DOHH2 (cell line): ENCODE measurements at regions not wholly inside any gene's neighbourhood (a gene's known extent, or its start where the extent isn't known, plus 50 kb on each side); places are given as distances from the start of the nearest gene placed in this dataset.

Experiments used
- H3F3A ChIP-seq: fragments of 200-600 bp; sonication (generic), shearing (Covaris generic); 2 replicates; pipeline ENCODE4 v1.6.0; 2016; ENCODE audit warnings: antibody characterized with exemption, mild to moderate bottlenecking; ENCODE audit not compliant: control insufficient read depth, insufficient read depth
- H3K27ac ChIP-seq: fragments of 200-600 bp; sonication (generic); 2 replicates; pipeline ENCODE4 v1.5.1; 2014; ENCODE audit warnings: low read depth, mild to moderate bottlenecking, low read length, moderate library complexity
- H3K27me3 ChIP-seq: fragments of 200-600 bp; sonication (generic); 2 replicates; pipeline ENCODE4 v1.6.1; 2014; ENCODE audit warnings: mild to moderate bottlenecking, low read length, mixed read lengths; ENCODE audit not compliant: control insufficient read depth
- H3K36me3 ChIP-seq: fragments of 200-600 bp; sonication (generic); 2 replicates; pipeline ENCODE4 v1.6.1; 2014; ENCODE audit warnings: mild to moderate bottlenecking, low read length, moderate library complexity, mixed read lengths; ENCODE audit not compliant: control insufficient read depth
- H3K4me1 ChIP-seq: fragments of 200-600 bp; sonication (generic); 2 replicates; pipeline ENCODE4 v1.6.1; 2014; ENCODE audit warnings: mild to moderate bottlenecking, low read length, mixed read lengths; ENCODE audit not compliant: control insufficient read depth
- H3K4me2 ChIP-seq: fragments of 200-600 bp; sonication (generic); 2 replicates; pipeline ENCODE4 v1.6.0; 2014; ENCODE audit warnings: mild to moderate bottlenecking, low read length, moderate library complexity
- H3K4me3 ChIP-seq: fragments of 200-600 bp; sonication (generic); 2 replicates; pipeline ENCODE4 v1.5.1; 2014; ENCODE audit warnings: mild to moderate bottlenecking, low read length, mixed read lengths
- H3K79me2 ChIP-seq: fragments of 200-600 bp; sonication (generic); 2 replicates; pipeline ENCODE4 v1.6.1; 2014; ENCODE audit warnings: mild to moderate bottlenecking, low read length, mixed read lengths; ENCODE audit not compliant: control insufficient read depth
- H3K9me2 ChIP-seq: fragments of 200-600 bp; sonication (generic); replicated peaks from 2 replicates; pipeline ENCODE4 v1.6.1; 2014; ENCODE audit warnings: mild to moderate bottlenecking, low read length, mixed read lengths; ENCODE audit not compliant: control insufficient read depth
- H3K9me3 ChIP-seq: fragments of 200-600 bp; sonication (generic); 2 replicates; pipeline ENCODE4 v1.6.1; 2014; ENCODE audit warnings: antibody characterized with exemption, low read length, mixed read lengths; ENCODE audit not compliant: control insufficient read depth, insufficient read depth
- H4K20me1 ChIP-seq: fragments of 200-600 bp; sonication (generic); 2 replicates; pipeline ENCODE4 v1.6.0; 2014; ENCODE audit warnings: low read depth, mild to moderate bottlenecking, antibody characterized with exemption, low read length, moderate library complexity; ENCODE audit not compliant: control insufficient read depth, insufficient read depth
- CTCF ChIP-seq: fragments of 200-600 bp; sonication (generic); IDR thresholded peaks from one replicate; pipeline ENCODE4 v1.5.1; 2014; ENCODE audit warnings: antibody characterized with exemption, mild to moderate bottlenecking, low read depth, low read length; ENCODE audit not compliant: poor library complexity, severe bottlenecking
- EZH2phosphoT487 ChIP-seq: fragments of 200-600 bp; sonication (generic); IDR thresholded peaks from 2 replicates; pipeline ENCODE4 v1.6.1; 2017; ENCODE audit warnings: borderline replicate concordance, mild to moderate bottlenecking, antibody characterized with exemption, low read length, moderate library complexity, mixed read lengths

GRCh38 chr20:21615617-21616080 lies 89.8 kb upstream of the PAX1 start:
- Histone ChIP-seq H3K4me3 (no peak overlapping the region), H3K4me2 (no peak overlapping the region), H3K9me2 (no peaks in the 10 kb centered on the region), H3K27ac (no peak overlapping the region), H3F3A (no peaks in the 10 kb centered on the region), H3K4me1 (no peaks in the 10 kb centered on the region), H3K27me3 (peaks cover 5% of the 10 kb centered on the region; the same call in 1 of the 2 replicates), H3K9me3 (no peaks in the 10 kb centered on the region), H3K79me2 (no peaks in the 10 kb centered on the region), H3K36me3 (no peaks in the 10 kb centered on the region), H4K20me1 (no peaks in the 10 kb centered on the region)
- TF ChIP-seq CTCF (peak; percentile 82), EZH2phosphoT487 (no peak)

- H4K20me1 ChIP-seq, result no peaks in the 10 kb centered on the region
- H3K4me3 ChIP-seq, result no peak overlapping the region
These were observed 90.5 kb upstream of the PAX1 start for GRCh38 chr20:21614980-21615379.

GRCh38 chr20:21613512-21613911 lies 92.0 kb upstream of the PAX1 start:
- no peaks in the 10 kb centered on the region for H4K20me1 ChIP-seq
- H3K9me2 ChIP-seq, result no peaks in the 10 kb centered on the region
- no peaks in the 10 kb centered on the region for H3K4me1 ChIP-seq
- no peaks in the 10 kb centered on the region for H3K9me3 ChIP-seq
- H3F3A ChIP-seq, result no peaks in the 10 kb centered on the region
- no peak overlapping the region for H3K4me2 ChIP-seq
- no peaks in the 10 kb centered on the region for H3K79me2 ChIP-seq
- TF ChIP-seq CTCF, result no peak
- TF ChIP-seq EZH2phosphoT487, result no peak
- H3K27ac ChIP-seq, result no peak overlapping the region
- no peaks in the 10 kb centered on the region for H3K36me3 ChIP-seq
- H3K4me3 ChIP-seq, result no peak overlapping the region
- H3K27me3 ChIP-seq, result peaks cover 5% of the 10 kb centered on the region; the same call in 1 of the 2 replicates

More at GRCh38 chr20:21614980-21615379, 90.5 kb upstream of the PAX1 start:
- TF ChIP-seq EZH2phosphoT487 (no peak), CTCF (no peak)
- Histone ChIP-seq H3K36me3 (no peaks in the 10 kb centered on the region), H3K27me3 (peaks cover 5% of the 10 kb centered on the region; the same call in 1 of the 2 replicates), H3K9me3 (no peaks in the 10 kb centered on the region), H3K9me2 (no peaks in the 10 kb centered on the region), H3F3A (no peaks in the 10 kb centered on the region), H3K27ac (no peak overlapping the region), H3K79me2 (no peaks in the 10 kb centered on the region), H3K4me1 (no peaks in the 10 kb centered on the region), H3K4me2 (no peak overlapping the region)
